GM23338 (cell line): ENCODE measurements at regions not wholly inside any gene's neighbourhood (a gene's known extent, or its start where the extent isn't known, plus 50 kb on each side); places are given as distances from the start of the nearest gene placed in this dataset.

Experiments used
- ATAC-seq: fragments of 200-7000 bp; cut with Tn5 transposase; 3 replicates; pipeline ENCODE4 v1.9.1; 2020
- DNase-seq: peaks from one replicate; pipeline ENCODE4 v3.0.0-alpha.2; 2015; ENCODE audit warnings: low spot score
- H2AFZ ChIP-seq: fragments of 200-600 bp; sonication (generic); 2 replicates; pipeline ENCODE4 v1.8.0; 2016; ENCODE audit warnings: antibody characterized with exemption, mild to moderate bottlenecking, moderate library complexity
- H3F3A ChIP-seq: fragments of 200-600 bp; sonication (generic); replicated peaks from 2 replicates; pipeline ENCODE4 v1.8.0; 2017; ENCODE audit warnings: antibody characterized with exemption, mixed run types, low read depth
- H3K27ac ChIP-seq: fragments of 200-600 bp; sonication (generic); 2 replicates; pipeline ENCODE4 v1.6.1; 2016; ENCODE audit warnings: low read depth
- H3K27me3 ChIP-seq: fragments of 200-600 bp; sonication (generic); 2 replicates; pipeline ENCODE4 v1.8.0; 2016; ENCODE audit warnings: mild to moderate bottlenecking, mixed run types, moderate library complexity; ENCODE audit not compliant: insufficient read depth
- H3K36me3 ChIP-seq: fragments of 200-600 bp; sonication (generic); 2 replicates; pipeline ENCODE4 v1.8.0; 2016; ENCODE audit warnings: mild to moderate bottlenecking; ENCODE audit not compliant: insufficient read depth
- H3K4me1 ChIP-seq: fragments of 200-600 bp; sonication (generic); 2 replicates; pipeline ENCODE4 v1.8.0; 2016; ENCODE audit warnings: mild to moderate bottlenecking, moderate library complexity; ENCODE audit not compliant: insufficient read depth
- H3K4me2 ChIP-seq: fragments of 200-600 bp; sonication (generic); 2 replicates; pipeline ENCODE4 v1.7.1; 2017; ENCODE audit warnings: mixed run types
- H3K4me3 ChIP-seq: fragments of 200-600 bp; sonication (generic); 2 replicates; pipeline ENCODE4 v1.6.1; 2016; ENCODE audit warnings: mixed run types
- H3K79me2 ChIP-seq: fragments of 200-600 bp; sonication (generic); replicated peaks from 2 replicates; pipeline ENCODE4 v1.8.0; 2017; ENCODE audit warnings: mild to moderate bottlenecking; ENCODE audit not compliant: insufficient read depth
- H3K9me2 ChIP-seq: fragments of 200-600 bp; sonication (generic); 2 replicates; pipeline ENCODE4 v1.8.0; 2017; ENCODE audit not compliant: insufficient read depth
- H4K20me1 ChIP-seq: fragments of 200-600 bp; sonication (generic); replicated peaks from 2 replicates; pipeline ENCODE4 v1.8.0; 2017; ENCODE audit warnings: mild to moderate bottlenecking; ENCODE audit not compliant: insufficient read depth
- H3K27ac Mint-ChIP-seq: 2 replicates; pipeline ENCODE4 v1.8.0; 2020; ENCODE audit warnings: inconsistent platforms, mild to moderate bottlenecking, moderate library complexity, mixed read lengths
- H3K27me3 Mint-ChIP-seq: 3 replicates; pipeline ENCODE4 v1.8.0; 2022; ENCODE audit warnings: low read depth, mild to moderate bottlenecking, moderate library complexity, mixed read lengths, inconsistent platforms; ENCODE audit not compliant: insufficient read depth, poor library complexity
- H3K36me3 Mint-ChIP-seq: 3 replicates; pipeline ENCODE4 v1.8.0; 2021; ENCODE audit warnings: low read depth, mild to moderate bottlenecking, inconsistent platforms, moderate library complexity, mixed read lengths
- H3K4me1 Mint-ChIP-seq: 3 replicates; pipeline ENCODE4 v1.8.0; 2020; ENCODE audit warnings: mild to moderate bottlenecking, inconsistent platforms, mixed read lengths
- H3K4me3 Mint-ChIP-seq: 3 replicates; pipeline ENCODE4 v1.8.0; 2021; ENCODE audit warnings: moderate library complexity, mild to moderate bottlenecking, inconsistent platforms, mixed read lengths
- H3K9me3 Mint-ChIP-seq: 3 replicates; pipeline ENCODE4 v1.8.0; 2020; ENCODE audit warnings: moderate library complexity, mild to moderate bottlenecking, inconsistent platforms, mixed read lengths
- CREB1 ChIP-seq: fragments of 250-450 bp; sonication (Bioruptor Pico); IDR thresholded peaks from 2 replicates; pipeline ENCODE4 v1.5.0; 2020; ENCODE audit warnings: low read depth, mild to moderate bottlenecking, moderate library complexity
- ETS1 ChIP-seq: IDR thresholded peaks from 2 replicates; pipeline ENCODE4 v1.6.1; 2016; ENCODE audit warnings: antibody characterized with exemption
- EZH2phosphoT487 ChIP-seq: fragments of 200-600 bp; sonication (generic); IDR thresholded peaks from one replicate; pipeline ENCODE4 v1.8.1; 2018; ENCODE audit warnings: antibody characterized with exemption; ENCODE audit not compliant: unreplicated experiment
- JUNB ChIP-seq: IDR thresholded peaks from one replicate; pipeline ENCODE4 v1.6.1; 2016; ENCODE audit warnings: antibody characterized with exemption; ENCODE audit not compliant: unreplicated experiment
- NANOG ChIP-seq: IDR thresholded peaks from 2 replicates; pipeline ENCODE4 v1.6.1; 2016; ENCODE audit warnings: antibody characterized with exemption, borderline replicate concordance
- POLR2AphosphoS5 ChIP-seq: IDR thresholded peaks from 2 replicates; pipeline ENCODE4 v1.6.1; 2016; ENCODE audit warnings: antibody characterized with exemption, low read depth
- REST ChIP-seq: IDR thresholded peaks from one replicate; pipeline ENCODE4 v1.6.1; 2018; ENCODE audit warnings: antibody characterized with exemption; ENCODE audit not compliant: unreplicated experiment
- ZNF114 ChIP-seq: fragments of 250-450 bp; sonication (Bioruptor Pico); IDR thresholded peaks from 2 replicates; pipeline ENCODE4 v1.5.0; 2020; ENCODE audit warnings: mild to moderate bottlenecking, moderate library complexity
- ZNF331 ChIP-seq: fragments of 250-450 bp; sonication (Bioruptor Pico); IDR thresholded peaks from 2 replicates; pipeline ENCODE4 v1.5.0; 2020; ENCODE audit warnings: low read depth, mild to moderate bottlenecking, moderate library complexity
- ZNF462 ChIP-seq: fragments of 250-450 bp; sonication (Bioruptor Pico); IDR thresholded peaks from 2 replicates; pipeline ENCODE4 v1.5.0; 2020; ENCODE audit warnings: mild to moderate bottlenecking, moderate library complexity

GRCh38 chr7:52720856-52721255, 314.6 kb upstream of the POM121L12 start:
- Histone ChIP-seq H3F3A (no peaks in the 10 kb centered on the region), H3K4me1 (no peaks in the 10 kb centered on the region), H3K9me2 (no peaks in the 10 kb centered on the region), H4K20me1 (no peaks in the 10 kb centered on the region), H2AFZ (no peak overlapping the region), H3K4me3 (no peak overlapping the region), H3K36me3 (no peaks in the 10 kb centered on the region), H3K4me2 (no peak overlapping the region), H3K27me3 (no peaks in the 10 kb centered on the region), H3K27ac (no peak overlapping the region), H3K79me2 (no peaks in the 10 kb centered on the region)
- ATAC-seq (no peak), DNase-seq (no peak)
- H3K27me3 Mint-ChIP-seq = no peaks in the 10 kb centered on the region
- H3K9me3 Mint-ChIP-seq = no peaks in the 10 kb centered on the region
- H3K36me3 Mint-ChIP-seq = no peaks in the 10 kb centered on the region
- peaks cover 2% of the 10 kb centered on the region; the same call in 1 of the 3 replicates for H3K4me1 Mint-ChIP-seq
- no peak overlapping the region for H3K4me3 Mint-ChIP-seq
- H3K27ac Mint-ChIP-seq = no peak overlapping the region
- TF ChIP-seq CREB1 (CRISPR knock-in tag) (no peak), ZNF331 (CRISPR knock-in tag) (no peak)

- Histone ChIP-seq H3K27me3 (no peaks in the 10 kb centered on the region), H3K79me2 (no peaks in the 10 kb centered on the region), H3K27ac (no peak overlapping the region), H3K4me3 (no peak overlapping the region), H3K4me1 (no peaks in the 10 kb centered on the region), H4K20me1 (no peaks in the 10 kb centered on the region), H3K4me2 (no peak overlapping the region), H3K9me2 (no peaks in the 10 kb centered on the region), H3F3A (no peaks in the 10 kb centered on the region), H3K36me3 (no peaks in the 10 kb centered on the region), H2AFZ (no peak overlapping the region)
- H3K9me3 Mint-ChIP-seq = no peaks in the 10 kb centered on the region
- DNase-seq (no peak), ATAC-seq (no peak)
- H3K4me3 Mint-ChIP-seq = no peak overlapping the region
- peaks cover 2% of the 10 kb centered on the region; the same call in 1 of the 3 replicates for H3K4me1 Mint-ChIP-seq
- H3K36me3 Mint-ChIP-seq = no peaks in the 10 kb centered on the region; the same call in 2 of the 3 replicates
- no peak overlapping the region for H3K27ac Mint-ChIP-seq
- H3K27me3 Mint-ChIP-seq = no peaks in the 10 kb centered on the region
- TF ChIP-seq JUNB (no peak), ZNF462 (no peak), EZH2phosphoT487 (no peak), ZNF331 (CRISPR knock-in tag) (no peak), ETS1 (no peak), ZNF114 (CRISPR knock-in tag) (no peak), NANOG (no peak), REST (no peak), POLR2AphosphoS5 (no peak)
Observed at GRCh38 chr7:52719677-52720076, 315.8 kb upstream of the POM121L12 start.
